Esophagus muscularis mucosa (tissue), 3 donors: ENCODE measurements at regions not wholly inside any gene's neighbourhood (a gene's known extent, or its start where the extent isn't known, plus 50 kb on each side); places are given as distances from the start of the nearest gene placed in this dataset.

ENCODE experiments used
- POLR2A ChIP-seq: fragments of 450-650 bp; IDR thresholded peaks from one replicate; pipeline ENCODE4 v1.6.1; 2017; ENCODE audit warnings: antibody characterized with exemption, moderate library complexity, mild to moderate bottlenecking, low read depth
- TF ChIP-seq, protein P1 (sequence below), 3 experiments: fragments of 200-600 bp in 2 of 3; fragments of 450-650 bp in 1 of 3; sonication (generic) in 2 of 3; IDR thresholded peaks; one replicate each; pipeline ENCODE4 v1.5.1; 2017 to 2019; ENCODE audit warnings: antibody characterized with exemption in 3 of 3, mild to moderate bottlenecking in 2 of 3, moderate library complexity in 1 of 3

- TF ChIP-seq POLR2A, result no peak
- TF ChIP-seq, protein P1, sequence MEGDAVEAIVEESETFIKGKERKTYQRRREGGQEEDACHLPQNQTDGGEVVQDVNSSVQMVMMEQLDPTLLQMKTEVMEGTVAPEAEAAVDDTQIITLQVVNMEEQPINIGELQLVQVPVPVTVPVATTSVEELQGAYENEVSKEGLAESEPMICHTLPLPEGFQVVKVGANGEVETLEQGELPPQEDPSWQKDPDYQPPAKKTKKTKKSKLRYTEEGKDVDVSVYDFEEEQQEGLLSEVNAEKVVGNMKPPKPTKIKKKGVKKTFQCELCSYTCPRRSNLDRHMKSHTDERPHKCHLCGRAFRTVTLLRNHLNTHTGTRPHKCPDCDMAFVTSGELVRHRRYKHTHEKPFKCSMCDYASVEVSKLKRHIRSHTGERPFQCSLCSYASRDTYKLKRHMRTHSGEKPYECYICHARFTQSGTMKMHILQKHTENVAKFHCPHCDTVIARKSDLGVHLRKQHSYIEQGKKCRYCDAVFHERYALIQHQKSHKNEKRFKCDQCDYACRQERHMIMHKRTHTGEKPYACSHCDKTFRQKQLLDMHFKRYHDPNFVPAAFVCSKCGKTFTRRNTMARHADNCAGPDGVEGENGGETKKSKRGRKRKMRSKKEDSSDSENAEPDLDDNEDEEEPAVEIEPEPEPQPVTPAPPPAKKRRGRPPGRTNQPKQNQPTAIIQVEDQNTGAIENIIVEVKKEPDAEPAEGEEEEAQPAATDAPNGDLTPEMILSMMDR (IDR thresholded peaks at IDR 0.05), result no peak
These were observed 128.6 kb upstream of the TNFSF11 start for GRCh38 chr13:42445354-42445753.
